ENCODE measurements at regions not wholly inside any gene's neighbourhood (a gene's known extent, or its start where the extent isn't known, plus 50 kb on each side); places are given as distances from the start of the nearest gene placed in this dataset.

- TF ChIP-seq POLR2A (IDR thresholded peaks at IDR 0.05) = no peak
- no peak for TF ChIP-seq CTCF (IDR thresholded peaks at IDR 0.05)
Observed at GRCh38 chr10:94122211-94122610, 128.5 kb downstream of the PLCE1 start.

Data from testis (tissue), 2 donors.